HG03354 (cell line): ENCODE measurements at regions not wholly inside any gene's neighbourhood (a gene's known extent, or its start where the extent isn't known, plus 50 kb on each side); places are given as distances from the start of the nearest gene placed in this dataset.

Experiments
- ATAC-seq: cut with Tn5 transposase; IDR thresholded peaks from one replicate; pipeline ENCODE4 v1.9.1; 2021; ENCODE audit warnings: mild to moderate bottlenecking; ENCODE audit not compliant: unreplicated experiment, poor library complexity, severe bottlenecking

- ATAC-seq = no peak
Measured at GRCh38 chrX:10045327-10046000, 78.3 kb downstream of the CLDN34 start.

DNA sequence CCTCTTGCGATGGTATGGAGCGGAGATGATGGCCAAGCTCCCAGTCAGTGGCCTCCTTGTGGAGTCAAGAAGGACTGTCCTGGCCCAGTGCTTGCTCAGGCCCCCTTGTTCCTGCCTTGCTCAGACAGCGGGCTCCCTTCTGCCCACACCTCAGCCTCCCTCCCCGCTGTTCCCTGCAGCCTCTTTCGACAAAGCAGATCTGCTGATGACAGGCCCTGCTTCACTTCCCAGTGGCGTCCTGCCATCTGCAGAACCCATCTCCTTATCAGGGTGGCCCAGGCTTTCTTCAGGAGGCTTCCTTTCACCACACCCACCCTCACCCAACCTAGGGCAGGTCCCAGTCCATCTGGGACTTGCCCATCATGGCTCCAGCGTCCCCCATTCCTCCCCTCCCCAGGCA, 80.0 kb downstream of the CLDN34 start:
- no peak for ATAC-seq

- ATAC-seq = no peak
Measured at GRCh38 chrX:10047631-10048030, 80.5 kb downstream of the CLDN34 start.

DNA sequence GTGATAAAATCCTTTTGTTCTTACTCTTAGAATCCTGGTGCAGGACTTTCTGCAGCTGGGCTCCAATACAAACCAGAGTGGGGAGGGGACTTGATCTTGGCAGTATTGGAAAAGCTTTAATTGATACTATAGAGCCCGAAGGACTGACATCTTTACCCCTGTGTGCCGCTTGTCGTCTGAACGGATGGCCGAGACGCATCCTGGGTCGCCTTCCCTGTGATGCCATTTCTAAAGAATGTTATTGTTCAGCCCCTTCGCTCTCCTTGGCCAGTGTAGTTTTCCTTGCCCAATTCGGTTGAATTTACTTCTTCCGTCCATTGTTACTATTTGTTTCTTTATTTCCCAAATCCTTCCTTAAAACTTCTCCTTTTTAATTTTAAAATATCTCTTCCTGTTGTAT, 80.9 kb downstream of the CLDN34 start:
- ATAC-seq = no peak

DNA sequence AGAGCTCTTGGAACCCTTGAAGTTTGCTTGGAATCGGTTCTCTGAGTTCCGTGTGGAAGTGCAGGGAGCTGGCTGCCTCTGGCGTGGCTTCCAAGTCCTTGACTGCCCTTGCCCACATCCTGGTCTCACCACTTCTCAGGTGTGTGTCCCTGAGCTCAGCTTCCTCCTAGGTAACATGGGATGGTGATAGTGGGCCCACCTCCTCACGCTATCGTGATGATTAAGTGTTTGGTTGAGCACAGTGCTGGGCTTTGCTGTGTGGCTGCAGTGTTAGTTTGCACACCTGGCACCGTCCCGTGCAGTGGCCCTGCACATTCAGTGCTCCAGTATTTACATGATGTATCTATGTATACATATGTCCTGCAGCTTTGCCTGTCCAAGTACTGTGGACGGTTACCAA, 81.5 kb downstream of the CLDN34 start:
- no peak for ATAC-seq

DNA sequence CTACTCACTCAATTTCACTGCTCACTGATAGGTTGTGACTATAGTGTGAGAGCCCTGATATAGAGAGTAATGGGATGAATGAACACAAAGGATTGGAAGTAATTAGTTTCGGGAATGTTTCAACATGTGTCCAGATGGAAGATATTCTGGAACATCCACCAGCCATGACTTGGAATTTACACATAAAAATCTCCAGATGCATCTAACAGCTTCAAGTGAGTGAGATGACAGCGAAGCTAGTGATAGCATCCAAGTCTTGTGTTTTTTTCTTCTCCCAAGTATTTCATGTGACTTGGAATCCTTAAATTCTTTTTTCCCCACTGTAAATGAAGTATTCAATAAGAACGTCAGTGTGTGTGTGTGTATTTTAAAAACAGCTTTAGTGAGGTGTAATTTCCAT, 82.1 kb downstream of the CLDN34 start:
- no peak for ATAC-seq

DNA sequence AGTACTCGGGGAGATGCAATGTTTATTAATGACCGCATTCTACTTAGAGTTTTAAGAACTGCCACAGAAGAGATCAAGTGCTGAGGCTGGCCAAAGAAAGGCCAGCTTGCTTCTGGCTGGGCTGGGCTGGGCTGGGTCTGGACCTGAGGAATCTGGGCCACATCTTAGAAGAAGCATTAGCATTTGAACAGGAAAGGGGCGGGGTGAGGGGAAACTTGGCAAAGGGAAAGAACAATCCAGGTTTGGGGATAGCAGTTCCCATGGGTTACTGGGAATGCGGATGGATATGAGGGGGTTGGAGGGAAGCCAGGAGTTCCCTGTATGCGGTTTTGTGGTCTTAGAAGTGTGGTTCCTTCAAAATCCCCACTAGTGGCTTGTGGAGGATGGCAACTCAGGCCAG, 83.3 kb downstream of the CLDN34 start:
- ATAC-seq = no peak

GRCh38 chrX:10051866-10052480, 84.8 kb downstream of the CLDN34 start:
- no peak for ATAC-seq

DNA sequence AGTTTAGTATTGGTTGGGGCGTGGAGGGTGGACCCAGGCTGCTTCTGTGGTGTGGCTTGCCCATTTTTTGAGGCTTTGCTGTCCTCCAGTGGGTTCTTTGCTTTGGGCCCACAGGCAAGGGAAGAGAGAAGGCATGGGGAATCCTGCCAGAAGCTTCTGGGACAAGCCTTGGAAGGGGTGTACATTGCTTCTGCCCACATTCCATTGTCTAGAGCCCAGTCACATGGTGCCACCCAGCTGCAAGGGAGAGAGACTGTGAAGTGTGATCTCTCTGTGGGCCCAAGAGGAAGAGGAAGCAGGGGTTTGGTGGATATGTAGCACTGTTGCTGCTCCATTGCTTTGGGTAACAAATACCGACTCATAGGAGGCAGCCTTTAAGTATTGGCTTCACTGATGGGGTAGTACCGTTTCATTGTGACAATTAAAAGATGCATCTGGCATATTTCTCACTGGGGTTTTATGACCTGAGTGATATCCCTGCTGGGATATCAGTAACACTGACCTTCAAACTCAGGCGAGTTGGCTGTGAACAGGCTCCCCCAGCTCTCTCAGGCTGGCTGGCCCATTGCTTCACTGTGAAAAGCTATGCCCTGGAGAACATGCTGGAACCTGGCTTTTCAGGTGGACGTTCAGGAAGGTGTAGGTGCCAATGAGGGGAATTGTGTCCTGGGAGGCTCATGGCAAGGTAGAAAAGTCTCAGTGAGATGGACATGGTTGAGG, 85.9 kb downstream of the CLDN34 start:
- ATAC-seq = no peak

DNA sequence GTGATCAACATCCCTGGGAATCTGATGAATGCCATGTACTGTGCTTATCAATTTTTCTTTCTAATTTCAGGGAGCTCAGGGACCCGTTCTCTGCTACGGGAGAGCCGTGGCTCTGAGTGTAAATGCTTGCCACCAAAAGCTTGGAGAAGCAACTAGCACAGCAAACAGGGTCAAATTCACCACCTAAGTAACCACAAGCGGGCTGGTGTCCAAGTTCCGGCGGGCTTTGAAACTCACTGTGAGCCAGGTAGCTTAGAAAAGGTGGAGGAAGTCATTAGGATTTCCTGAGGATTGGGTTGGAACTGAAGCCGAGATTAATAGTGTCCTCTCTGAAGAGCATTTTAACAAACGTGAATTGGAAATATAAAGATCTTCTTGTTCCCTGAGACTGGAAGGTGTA, 87.2 kb downstream of the CLDN34 start:
- no peak for ATAC-seq

GRCh38 chrX:10055430-10055829, 88.3 kb downstream of the CLDN34 start:
- no peak for ATAC-seq

DNA sequence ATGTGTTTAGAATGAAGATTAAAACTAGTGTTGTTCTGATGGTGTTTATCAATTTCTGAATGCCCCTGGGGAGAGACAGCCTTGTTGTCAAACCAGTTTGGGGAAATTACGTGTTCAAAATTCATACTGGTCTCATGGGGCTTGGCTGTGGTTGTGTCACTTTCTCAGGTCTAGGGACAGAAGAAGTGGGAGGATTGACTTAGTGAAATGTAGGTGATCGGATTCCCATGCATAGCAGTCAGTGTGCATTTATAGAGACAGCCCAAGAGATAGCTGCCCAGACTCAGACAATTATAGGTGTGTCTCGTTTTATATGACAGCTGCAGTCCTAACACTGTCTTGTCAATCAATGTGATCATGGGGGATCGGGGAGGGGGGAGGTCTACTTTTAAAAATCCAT, 94.4 kb upstream of the CLCN4 start:
- no peak for ATAC-seq

DNA sequence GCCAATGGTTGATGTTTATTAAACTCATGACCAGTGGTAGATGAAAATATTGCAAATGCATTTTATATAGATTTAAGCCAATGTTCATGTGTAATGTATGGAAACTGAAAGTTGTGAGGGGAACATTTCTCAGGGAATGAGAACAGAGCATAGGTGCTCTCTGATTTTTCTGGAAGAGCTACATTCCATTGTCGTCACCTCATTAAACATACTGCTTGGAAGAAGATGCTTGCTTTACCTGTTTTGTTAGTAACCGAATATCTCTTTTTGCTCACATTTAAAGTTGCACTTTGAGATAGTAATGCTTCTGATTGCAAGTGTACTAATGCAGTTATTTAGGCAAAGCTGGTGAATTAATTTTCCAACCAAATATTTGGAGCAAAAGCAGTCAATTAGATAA, 93.8 kb upstream of the CLCN4 start:
- ATAC-seq = no peak

- no peak for ATAC-seq
Measured at GRCh38 chrX:10064736-10065135, 92.0 kb upstream of the CLCN4 start.

- ATAC-seq = no peak
Measured at GRCh38 chrX:10070714-10071436, 85.9 kb upstream of the CLCN4 start.

GRCh38 chrX:10071451-10072144, 85.2 kb upstream of the CLCN4 start:
- no peak for ATAC-seq

GRCh38 chrX:10072786-10073568, 83.8 kb upstream of the CLCN4 start:
- no peak for ATAC-seq

GRCh38 chrX:10073671-10074070, 83.1 kb upstream of the CLCN4 start:
- ATAC-seq = no peak

GRCh38 chrX:10074241-10074941, 82.4 kb upstream of the CLCN4 start:
- no peak for ATAC-seq
